ENCODE measurements at regions not wholly inside any gene's neighbourhood (a gene's known extent, or its start where the extent isn't known, plus 50 kb on each side); places are given as distances from the start of the nearest gene placed in this dataset.

DNA sequence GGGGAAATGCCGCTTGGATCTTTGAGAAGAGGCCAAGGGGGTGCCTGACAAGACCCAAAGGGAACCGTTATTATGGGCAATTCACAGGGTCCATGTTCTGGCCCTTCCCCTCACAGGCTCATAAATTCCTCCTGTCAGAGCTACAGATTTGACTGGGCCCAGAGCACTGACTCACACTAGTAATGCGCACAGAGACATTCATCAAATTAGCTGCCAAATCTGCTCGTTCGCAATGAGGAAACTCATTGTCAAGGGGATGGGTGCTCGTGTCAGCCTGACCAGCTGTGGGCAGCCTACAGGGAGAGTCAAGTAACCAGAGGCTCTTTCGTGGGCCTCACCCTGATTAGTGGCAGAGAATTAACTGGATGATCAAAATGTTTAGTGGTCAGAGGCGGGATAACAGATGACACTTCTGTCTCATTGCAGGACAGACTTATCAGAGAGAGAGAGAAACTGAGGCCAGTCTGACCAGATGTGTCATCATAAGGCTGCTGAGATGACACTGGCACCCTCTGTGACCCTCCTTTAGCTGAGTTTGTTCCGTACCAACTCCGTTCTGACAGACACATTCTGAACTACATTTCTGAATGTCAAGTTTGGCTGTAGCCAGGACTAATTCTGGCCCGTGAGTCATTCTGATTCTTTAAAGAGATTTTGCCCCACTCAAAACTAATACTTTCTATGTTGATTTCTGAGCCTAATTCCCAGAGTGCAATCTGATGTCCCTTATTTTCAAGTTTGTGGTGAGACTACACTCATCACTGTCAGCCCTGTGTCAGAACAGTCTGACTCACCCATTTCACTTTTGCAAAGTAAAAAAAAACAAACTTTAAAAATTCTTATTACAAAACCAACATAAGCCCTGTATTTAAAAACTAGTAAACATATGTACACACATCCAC is 377.1 kb downstream of the ACTL7B start:
- H3K9ac ChIP-seq (ENCODE audit: low read depth in 1 of 3, low read length in 3 of 3) = no peak overlapping the region
- no peaks in the 10 kb centered on the region for H3K9me3 ChIP-seq (ENCODE audit: control insufficient read depth in 3 of 3, low read length in 3 of 3)
- H3K27me3 ChIP-seq (ENCODE audit: control insufficient read depth in 3 of 3, insufficient read depth in 3 of 3, low read length in 3 of 3) = no peaks in the 10 kb centered on the region
- H3K4me3 ChIP-seq (ENCODE audit: low read length in 3 of 3) = no peak overlapping the region
- peaks cover 10 to 20% (median 16%) of the 10 kb centered on the region in 3 donors for H3K4me1 ChIP-seq (ENCODE audit: control insufficient read depth in 3 of 3, insufficient read depth in 3 of 3, low read length in 3 of 3)
- peak overlapping the region; percentile 61 for H3K27ac ChIP-seq (ENCODE audit: low read depth, low read length)
- no peaks in the 10 kb centered on the region for H3K36me3 ChIP-seq (ENCODE audit: control insufficient read depth in 3 of 3, insufficient read depth in 3 of 3, low read length in 3 of 3)

DNA sequence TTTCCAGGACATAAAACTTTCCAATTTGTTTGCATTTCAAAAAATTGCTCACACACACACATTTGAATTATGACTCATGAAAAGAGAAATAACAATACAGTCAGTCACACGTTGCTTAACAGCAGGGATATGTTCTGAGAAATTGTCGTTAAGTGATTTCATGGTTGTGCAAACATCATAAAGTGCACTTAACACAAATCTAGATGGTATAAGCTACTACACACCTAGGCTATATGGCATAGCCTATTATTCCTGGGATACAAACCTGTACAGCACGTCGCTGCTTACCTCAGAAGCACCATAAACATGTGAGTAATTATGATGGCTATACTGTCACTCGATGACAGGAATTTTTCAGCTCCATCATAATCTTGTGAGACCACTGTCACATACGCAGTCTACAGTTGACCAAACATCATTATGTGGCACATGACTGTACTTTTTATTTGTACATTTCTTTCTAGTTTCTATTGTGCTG is 378.2 kb downstream of the ACTL7B start:
- Histone ChIP-seq H3K27ac (ENCODE audit: low read depth, low read length) (no peak overlapping the region), H3K9me3 (ENCODE audit: control insufficient read depth in 3 of 3, low read length in 3 of 3) (no peaks in the 10 kb centered on the region), H3K4me3 (ENCODE audit: low read length in 3 of 3) (no peak overlapping the region), H3K9ac (ENCODE audit: low read depth in 1 of 3, low read length in 3 of 3) (no peak overlapping the region), H3K4me1 (ENCODE audit: control insufficient read depth in 3 of 3, insufficient read depth in 3 of 3, low read length in 3 of 3) (peaks cover 20 to 31% (median 26%) of the 10 kb centered on the region in 3 donors), H3K27me3 (ENCODE audit: control insufficient read depth in 3 of 3, insufficient read depth in 3 of 3, low read length in 3 of 3) (no peaks in the 10 kb centered on the region), H3K36me3 (ENCODE audit: control insufficient read depth in 3 of 3, insufficient read depth in 3 of 3, low read length in 3 of 3) (no peaks in the 10 kb centered on the region)

DNA sequence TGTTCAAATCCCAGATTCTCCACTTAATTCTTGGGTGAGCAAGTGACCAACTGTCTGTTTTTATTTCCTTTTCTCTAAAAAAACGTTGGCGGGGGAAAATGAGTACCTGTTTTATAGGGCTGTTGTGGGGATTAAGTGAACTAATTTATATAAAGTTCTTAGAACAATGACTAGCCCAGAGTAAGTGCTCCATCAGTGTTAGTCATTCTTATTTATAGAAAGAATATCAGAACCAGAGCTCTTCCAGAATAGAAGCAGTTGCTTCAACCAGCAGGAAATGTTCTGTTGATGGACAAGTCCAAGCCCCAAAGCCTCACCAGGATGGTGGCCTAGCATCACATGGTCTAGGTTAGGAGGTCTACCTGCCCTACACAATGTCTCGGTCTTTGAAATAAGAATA is 379.2 kb downstream of the ACTL7B start:
- Histone ChIP-seq H3K9me3 (ENCODE audit: control insufficient read depth in 3 of 3, low read length in 3 of 3) (no peaks in the 10 kb centered on the region), H3K27ac (ENCODE audit: low read depth, low read length) (no peak overlapping the region), H3K9ac (ENCODE audit: low read depth in 1 of 3, low read length in 3 of 3) (no peak overlapping the region), H3K4me1 (ENCODE audit: control insufficient read depth in 3 of 3, insufficient read depth in 3 of 3, low read length in 3 of 3) (peaks cover 21 to 31% (median 26%) of the 10 kb centered on the region in 3 donors), H3K36me3 (ENCODE audit: control insufficient read depth in 3 of 3, insufficient read depth in 3 of 3, low read length in 3 of 3) (no peaks in the 10 kb centered on the region), H3K27me3 (ENCODE audit: control insufficient read depth in 3 of 3, insufficient read depth in 3 of 3, low read length in 3 of 3) (no peaks in the 10 kb centered on the region), H3K4me3 (ENCODE audit: low read length in 3 of 3) (no peak overlapping the region)

DNA sequence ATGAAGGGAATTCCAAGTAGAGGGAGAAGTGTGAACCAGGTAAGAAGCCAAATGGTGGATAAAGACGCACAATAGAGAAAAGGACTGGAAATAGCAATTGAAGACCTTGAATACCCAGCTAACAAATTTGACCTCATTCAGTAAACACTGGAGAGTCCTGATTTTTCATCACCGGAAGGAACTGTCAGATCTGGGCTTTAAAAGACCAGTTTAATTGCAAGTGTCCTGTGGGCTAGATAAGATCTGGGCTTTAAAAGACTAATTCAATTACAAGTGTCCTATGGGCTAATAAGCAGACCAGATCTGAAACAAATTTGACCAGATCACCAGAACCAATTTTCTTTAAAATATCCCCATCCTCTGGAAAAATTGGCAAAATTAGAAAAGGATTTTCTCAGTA is 380.0 kb downstream of the ACTL7B start:
- H3K27ac ChIP-seq (ENCODE audit: low read depth, low read length) = no peak overlapping the region
- no peaks in the 10 kb centered on the region for H3K9me3 ChIP-seq (ENCODE audit: control insufficient read depth in 3 of 3, low read length in 3 of 3)
- H3K27me3 ChIP-seq (ENCODE audit: control insufficient read depth in 3 of 3, insufficient read depth in 3 of 3, low read length in 3 of 3) = no peaks in the 10 kb centered on the region
- H3K4me1 ChIP-seq (ENCODE audit: control insufficient read depth in 3 of 3, insufficient read depth in 3 of 3, low read length in 3 of 3) = peaks cover 21 to 31% (median 26%) of the 10 kb centered on the region in 3 donors
- H3K9ac ChIP-seq (ENCODE audit: low read depth in 1 of 3, low read length in 3 of 3) = no peak overlapping the region
- H3K4me3 ChIP-seq (ENCODE audit: low read length in 3 of 3) = no peak overlapping the region
- H3K36me3 ChIP-seq (ENCODE audit: control insufficient read depth in 3 of 3, insufficient read depth in 3 of 3, low read length in 3 of 3) = no peaks in the 10 kb centered on the region

DNA sequence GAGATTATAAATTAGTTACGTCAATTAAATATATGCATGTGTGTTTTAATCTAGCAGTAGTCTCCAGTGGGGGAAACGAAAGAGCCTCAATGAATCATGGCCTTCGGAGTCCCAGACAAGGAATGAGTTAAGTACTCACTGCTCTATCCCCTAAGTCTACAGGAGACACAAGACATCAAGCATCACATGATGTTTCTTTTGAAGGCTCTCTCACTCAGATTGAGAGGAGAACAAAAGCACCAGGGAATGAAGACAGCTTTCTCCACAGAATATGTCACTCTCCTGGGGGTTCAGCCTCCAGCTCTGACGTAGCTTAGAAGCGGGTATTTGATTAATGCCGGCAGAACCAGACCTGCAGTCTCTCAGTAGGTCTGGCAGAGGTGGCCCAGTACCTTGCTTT is 381.4 kb downstream of the ACTL7B start:
- H3K4me3 ChIP-seq (ENCODE audit: low read length in 3 of 3) = no peak overlapping the region
- H3K27me3 ChIP-seq (ENCODE audit: control insufficient read depth in 3 of 3, insufficient read depth in 3 of 3, low read length in 3 of 3) = no peaks in the 10 kb centered on the region
- no peak overlapping the region for H3K27ac ChIP-seq (ENCODE audit: low read depth, low read length)
- H3K4me1 ChIP-seq (ENCODE audit: control insufficient read depth in 3 of 3, insufficient read depth in 3 of 3, low read length in 3 of 3) = peaks cover 21 to 31% (median 26%) of the 10 kb centered on the region in 3 donors
- H3K9me3 ChIP-seq (ENCODE audit: control insufficient read depth in 3 of 3, low read length in 3 of 3) = no peaks in the 10 kb centered on the region
- H3K9ac ChIP-seq (ENCODE audit: low read depth in 1 of 3, low read length in 3 of 3) = no peak overlapping the region
- no peaks in the 10 kb centered on the region for H3K36me3 ChIP-seq (ENCODE audit: control insufficient read depth in 3 of 3, insufficient read depth in 3 of 3, low read length in 3 of 3)

DNA sequence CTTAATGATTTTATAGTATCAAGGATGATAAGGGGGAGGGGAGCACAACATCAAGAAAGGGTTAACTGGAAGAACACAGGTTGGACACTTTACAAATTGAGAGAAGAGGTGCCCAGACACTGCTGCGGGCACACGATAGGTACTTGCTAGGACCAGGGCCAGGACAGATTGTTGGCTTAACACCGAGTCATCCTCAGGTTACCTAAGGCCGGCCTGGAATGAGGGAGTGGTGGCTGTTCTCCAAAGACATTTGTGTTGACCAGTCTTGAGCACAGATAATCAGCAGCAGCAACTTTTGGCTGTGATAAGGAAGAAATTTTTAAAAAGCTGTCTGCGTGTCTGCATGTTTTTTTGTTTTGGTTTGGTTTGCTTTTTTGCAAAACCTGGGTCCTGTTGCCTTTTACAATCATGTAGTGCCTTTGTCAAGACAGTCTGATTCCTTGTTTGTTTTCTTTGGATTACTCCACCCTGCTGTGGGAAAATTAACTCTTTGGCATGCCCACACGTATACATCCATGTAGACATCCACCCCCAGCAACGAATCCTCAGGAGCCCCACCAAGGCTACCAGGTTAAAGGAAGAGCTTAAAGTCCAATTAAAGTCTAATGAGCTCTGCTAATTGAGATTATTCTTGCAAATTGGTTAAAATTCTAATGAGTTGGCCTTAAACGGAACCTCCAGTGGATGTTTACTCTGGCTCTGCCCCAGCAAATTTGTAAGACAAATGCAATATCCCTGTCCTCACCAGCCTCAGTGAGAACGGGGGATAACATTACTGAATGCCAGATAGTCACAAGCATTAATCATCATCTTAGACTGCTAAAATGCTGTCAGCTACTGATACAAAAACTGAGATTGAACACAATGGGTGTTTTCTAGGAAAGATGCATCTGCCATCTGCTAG is 382.3 kb downstream of the ACTL7B start:
- H3K27me3 ChIP-seq (ENCODE audit: control insufficient read depth in 3 of 3, insufficient read depth in 3 of 3, low read length in 3 of 3) = no peaks in the 10 kb centered on the region
- H3K4me3 ChIP-seq (ENCODE audit: low read length in 3 of 3) = peak overlapping the region in 2 of 3 donors; percentile 7 to 22
- H3K9me3 ChIP-seq (ENCODE audit: control insufficient read depth in 3 of 3, low read length in 3 of 3) = no peaks in the 10 kb centered on the region
- H3K4me1 ChIP-seq (ENCODE audit: control insufficient read depth in 3 of 3, insufficient read depth in 3 of 3, low read length in 3 of 3) = peaks cover 18 to 27% (median 22%) of the 10 kb centered on the region in 3 donors
- H3K27ac ChIP-seq (ENCODE audit: low read depth, low read length) = no peak overlapping the region
- H3K36me3 ChIP-seq (ENCODE audit: control insufficient read depth in 3 of 3, insufficient read depth in 3 of 3, low read length in 3 of 3) = no peaks in the 10 kb centered on the region
- H3K9ac ChIP-seq (ENCODE audit: low read depth in 1 of 3, low read length in 3 of 3) = peak overlapping the region in 1 of 3 donors; percentile 34

DNA sequence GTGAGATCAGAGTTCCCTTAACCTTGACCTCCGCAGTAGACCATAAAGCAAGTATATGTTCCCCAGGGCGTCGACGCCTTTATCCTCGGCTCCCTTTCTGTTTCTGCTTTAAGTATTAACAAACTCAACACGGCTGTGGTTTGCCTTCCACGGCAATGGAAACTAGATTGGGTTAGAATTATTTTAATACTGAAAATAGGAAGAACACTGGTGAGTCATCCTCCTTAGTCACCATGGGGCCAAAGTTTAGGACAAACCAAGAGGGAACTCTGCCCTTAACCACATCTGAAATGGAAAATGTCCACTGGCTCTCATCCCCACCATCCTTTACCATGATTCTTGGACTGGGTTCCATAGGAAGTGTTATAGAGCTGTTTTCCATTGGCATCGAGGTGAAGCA is 386.1 kb downstream of the ACTL7B start:
- no peaks in the 10 kb centered on the region for H3K27me3 ChIP-seq (ENCODE audit: control insufficient read depth in 3 of 3, insufficient read depth in 3 of 3, low read length in 3 of 3)
- no peak overlapping the region for H3K27ac ChIP-seq (ENCODE audit: low read depth, low read length)
- H3K4me3 ChIP-seq (ENCODE audit: low read length in 3 of 3) = no peak overlapping the region
- H3K9ac ChIP-seq (ENCODE audit: low read depth in 1 of 3, low read length in 3 of 3) = no peak overlapping the region
- H3K9me3 ChIP-seq (ENCODE audit: control insufficient read depth in 3 of 3, low read length in 3 of 3) = no peaks in the 10 kb centered on the region
- no peaks in the 10 kb centered on the region for H3K36me3 ChIP-seq (ENCODE audit: control insufficient read depth in 3 of 3, insufficient read depth in 3 of 3, low read length in 3 of 3)
- H3K4me1 ChIP-seq (ENCODE audit: control insufficient read depth in 3 of 3, insufficient read depth in 3 of 3, low read length in 3 of 3) = peaks cover 19 to 32% (median 29%) of the 10 kb centered on the region in 3 donors

DNA sequence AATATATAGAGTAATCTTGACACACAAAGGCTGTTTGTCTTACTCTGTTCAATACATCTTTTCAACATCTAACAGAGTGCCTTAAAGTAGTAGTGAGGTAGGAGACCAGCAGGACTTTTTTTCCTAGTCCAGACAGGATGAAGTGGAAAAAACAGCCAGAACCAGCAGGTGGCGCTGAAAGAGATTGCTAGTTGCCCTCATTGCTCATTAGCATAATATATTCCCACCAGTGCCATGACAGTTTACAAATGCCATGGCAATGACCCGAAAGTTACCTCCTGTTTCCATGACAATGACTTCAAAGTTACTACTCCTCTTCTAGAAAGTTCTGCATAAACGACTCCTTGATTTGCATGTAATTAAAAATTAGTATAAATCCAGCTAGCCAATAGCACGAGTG is 387.4 kb downstream of the ACTL7B start:
- H3K9ac ChIP-seq (ENCODE audit: low read depth in 1 of 3, low read length in 3 of 3) = no peak overlapping the region
- no peak overlapping the region for H3K4me3 ChIP-seq (ENCODE audit: low read length in 3 of 3)
- H3K27ac ChIP-seq (ENCODE audit: low read depth, low read length) = no peak overlapping the region
- H3K9me3 ChIP-seq (ENCODE audit: control insufficient read depth in 3 of 3, low read length in 3 of 3) = no peaks in the 10 kb centered on the region
- H3K27me3 ChIP-seq (ENCODE audit: control insufficient read depth in 3 of 3, insufficient read depth in 3 of 3, low read length in 3 of 3) = no peaks in the 10 kb centered on the region
- H3K4me1 ChIP-seq (ENCODE audit: control insufficient read depth in 3 of 3, insufficient read depth in 3 of 3, low read length in 3 of 3) = peaks cover 12 to 19% (median 18%) of the 10 kb centered on the region in 3 donors
- H3K36me3 ChIP-seq (ENCODE audit: control insufficient read depth in 3 of 3, insufficient read depth in 3 of 3, low read length in 3 of 3) = no peaks in the 10 kb centered on the region

DNA sequence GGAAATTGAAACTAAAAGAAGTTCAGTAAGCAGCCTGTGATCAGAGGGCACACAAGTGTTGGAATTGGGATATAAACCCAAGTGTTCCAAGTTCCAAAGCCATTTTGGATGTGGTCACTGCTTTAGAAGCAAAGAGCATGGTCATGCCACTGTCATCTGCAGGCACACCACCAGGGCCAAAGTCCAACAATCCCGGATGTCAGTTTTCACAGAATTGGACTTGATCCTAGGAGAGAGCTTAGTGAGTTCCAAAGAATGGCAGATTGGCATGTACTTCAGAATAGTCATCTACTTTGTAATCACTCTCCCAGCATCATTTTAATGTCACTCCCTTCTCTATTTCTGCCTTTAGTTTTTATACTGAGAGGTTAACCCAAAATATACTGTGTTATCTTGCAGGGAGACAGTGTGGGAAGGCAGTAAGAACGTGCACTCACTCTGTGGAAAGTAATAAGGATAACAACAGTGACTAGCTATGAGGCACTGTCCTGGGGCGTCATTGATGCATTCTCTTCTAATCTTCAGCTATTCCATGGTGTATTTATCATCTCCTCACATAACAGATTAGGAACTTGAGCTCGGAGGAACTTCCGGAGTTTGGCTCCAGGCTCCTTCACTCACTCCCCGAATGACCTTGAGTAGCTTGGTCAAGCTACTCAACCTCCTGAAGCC is 388.0 kb downstream of the ACTL7B start:
- H3K4me1 ChIP-seq (ENCODE audit: control insufficient read depth in 3 of 3, insufficient read depth in 3 of 3, low read length in 3 of 3) = peaks cover 7 to 13% (median 13%) of the 10 kb centered on the region in 3 donors
- H3K27ac ChIP-seq (ENCODE audit: low read depth, low read length) = no peak overlapping the region
- H3K36me3 ChIP-seq (ENCODE audit: control insufficient read depth in 3 of 3, insufficient read depth in 3 of 3, low read length in 3 of 3) = no peaks in the 10 kb centered on the region
- H3K27me3 ChIP-seq (ENCODE audit: control insufficient read depth in 3 of 3, insufficient read depth in 3 of 3, low read length in 3 of 3) = no peaks in the 10 kb centered on the region
- H3K4me3 ChIP-seq (ENCODE audit: low read length in 3 of 3) = peak overlapping the region in 1 of 3 donors; percentile 14
- no peaks in the 10 kb centered on the region for H3K9me3 ChIP-seq (ENCODE audit: control insufficient read depth in 3 of 3, low read length in 3 of 3)
- H3K9ac ChIP-seq (ENCODE audit: low read depth in 1 of 3, low read length in 3 of 3) = no peak overlapping the region
